NCI-H82 treated with DMSO at 0.1 percent for 48 hours (cell line): ENCODE measurements at regions not wholly inside any gene's neighbourhood (a gene's known extent, or its start where the extent isn't known, plus 50 kb on each side); places are given as distances from the start of the nearest gene placed in this dataset.
"Not testable (repeated sequence)": the region's sequence is repeated elsewhere in the genome, so short reads cannot be mapped to it uniquely, and the experiment has no call there.

Experiments used
- DNase-seq: peaks from one replicate; lab custom pipeline; 2025; ENCODE audit not compliant: unreplicated experiment; lab: John Stamatoyannopoulos, UW

GRCh38 chr3:153539263-153539662 is 377.2 kb downstream of the RAP2B start:
- no peak for DNase-seq

- DNase-seq = no peak
Observed at GRCh38 chr3:153545471-153545870, 383.4 kb downstream of the RAP2B start.

GRCh38 chr3:153547970-153548369 is 385.9 kb downstream of the RAP2B start:
- no peak for DNase-seq

- not testable (repeated sequence) for DNase-seq
Observed at GRCh38 chr3:153549686-153550085, 387.7 kb downstream of the RAP2B start.

- DNase-seq = no peak
Observed at GRCh38 chr3:153551536-153552285, 389.7 kb downstream of the RAP2B start.

GRCh38 chr3:153552887-153553604 is 391.0 kb downstream of the RAP2B start:
- no peak for DNase-seq

GRCh38 chr3:153553605-153553945 is 391.5 kb downstream of the RAP2B start:
- no peak for DNase-seq

GRCh38 chr3:153555919-153556318 is 393.9 kb downstream of the RAP2B start:
- DNase-seq = no peak

GRCh38 chr3:153559366-153559765 is 397.3 kb downstream of the RAP2B start:
- not testable (repeated sequence) for DNase-seq

GRCh38 chr3:153567011-153567410 is 405.0 kb downstream of the RAP2B start:
- DNase-seq = no peak

- no peak for DNase-seq
Observed at GRCh38 chr3:153567556-153567955, 405.5 kb downstream of the RAP2B start.

- not testable (repeated sequence) for DNase-seq
Observed at GRCh38 chr3:153570481-153570880, 408.5 kb downstream of the RAP2B start.

- no peak for DNase-seq
Observed at GRCh38 chr3:153572165-153572564, 410.1 kb downstream of the RAP2B start.

- no peak for DNase-seq
Observed at GRCh38 chr3:153572654-153573053, 410.6 kb downstream of the RAP2B start.

- no peak for DNase-seq
Observed at GRCh38 chr3:153573481-153573880, 411.5 kb downstream of the RAP2B start.

GRCh38 chr3:153574445-153574844 is 412.4 kb downstream of the RAP2B start:
- DNase-seq = no peak

GRCh38 chr3:153577059-153577736 is 415.2 kb downstream of the RAP2B start:
- no peak for DNase-seq

- no peak for DNase-seq
Observed at GRCh38 chr3:153578046-153578445, 416.0 kb downstream of the RAP2B start.

GRCh38 chr3:153590051-153590450 is 428.0 kb downstream of the RAP2B start:
- DNase-seq = no peak

- DNase-seq = no peak
Observed at GRCh38 chr3:153591561-153592245, 429.7 kb downstream of the RAP2B start.

GRCh38 chr3:153595186-153595815 is 433.3 kb downstream of the RAP2B start:
- peak; percentile 60 for DNase-seq
